ENCODE measurements at regions not wholly inside any gene's neighbourhood (a gene's known extent, or its start where the extent isn't known, plus 50 kb on each side); places are given as distances from the start of the nearest gene placed in this dataset.

GRCh38 chr2:144674071-144674470 is 154.2 kb upstream of the ZEB2 start:
- TF ChIP-seq CTCF (IDR thresholded peaks at IDR 0.05) (no peak), POLR2A (IDR thresholded peaks at IDR 0.05) (no peak), EP300 (IDR thresholded peaks at IDR 0.05) (no peak)

Measured in sigmoid colon (tissue), 4 donors.